ENCODE measurements at regions not wholly inside any gene's neighbourhood (a gene's known extent, or its start where the extent isn't known, plus 50 kb on each side); places are given as distances from the start of the nearest gene placed in this dataset.

- no peak for TF ChIP-seq MAX (IDR thresholded peaks at IDR 0.05; ENCODE audit: insufficient read depth, insufficient read length)
- no peak for TF ChIP-seq CTCF (IDR thresholded peaks at IDR 0.05; ENCODE audit: extremely low read depth in 1 of 2, insufficient read depth in 1 of 2, low read depth in 1 of 2, low read length in 2 of 2)
- no peak for TF ChIP-seq EZH2 (IDR thresholded peaks at IDR 0.05; ENCODE audit: borderline replicate concordance, low read depth, low read length, severe bottlenecking)
- TF ChIP-seq POLR2AphosphoS5 (IDR thresholded peaks at IDR 0.05; ENCODE audit: insufficient read depth, low read depth, low read length), result no peak
- TF ChIP-seq POLR2A (IDR thresholded peaks at IDR 0.05; ENCODE audit: low read depth, low read length), result no peak
- no peak for TF ChIP-seq MYC (IDR thresholded peaks at IDR 0.05; ENCODE audit: low read depth, low read length)
- no peak for TF ChIP-seq GATA2 (IDR thresholded peaks at IDR 0.05; ENCODE audit: insufficient read depth, insufficient read length, low read depth, low read length)
- no peak for TF ChIP-seq JUN (IDR thresholded peaks at IDR 0.05; ENCODE audit: borderline replicate concordance, insufficient read depth, insufficient read length, low read depth)
These were observed 109.4 kb downstream of the ZNF608 start for GRCh38 chr5:124637011-124637410.

Measured in endothelial cell of umbilical vein (primary cell).